Endothelial cell (in vitro differentiated cells): ENCODE measurements at regions not wholly inside any gene's neighbourhood (a gene's known extent, or its start where the extent isn't known, plus 50 kb on each side); places are given as distances from the start of the nearest gene placed in this dataset.

Experiments
- DNase-seq: peaks from one replicate; pipeline ENCODE4 v3.0.0; 2021; ENCODE audit warnings: low spot score
- H3K27ac Mint-ChIP-seq: one replicate; pipeline ENCODE4 v1.8.0; 2021; ENCODE audit warnings: mixed read lengths, inconsistent platforms; ENCODE audit not compliant: unreplicated experiment
- H3K27me3 Mint-ChIP-seq: one replicate; pipeline ENCODE4 v1.8.0; 2021; ENCODE audit warnings: mild to moderate bottlenecking, moderate library complexity, mixed read lengths, inconsistent platforms; ENCODE audit not compliant: unreplicated experiment
- H3K36me3 Mint-ChIP-seq: one replicate; pipeline ENCODE4 v1.8.0; 2021; ENCODE audit warnings: mild to moderate bottlenecking, low read depth, mixed read lengths, inconsistent platforms; ENCODE audit not compliant: unreplicated experiment
- H3K4me1 Mint-ChIP-seq: one replicate; pipeline ENCODE4 v1.8.0; 2021; ENCODE audit warnings: mild to moderate bottlenecking, mixed read lengths, inconsistent platforms; ENCODE audit not compliant: unreplicated experiment
- H3K4me3 Mint-ChIP-seq: one replicate; pipeline ENCODE4 v1.8.0; 2021; ENCODE audit warnings: mild to moderate bottlenecking, mixed read lengths, inconsistent platforms; ENCODE audit not compliant: unreplicated experiment
- H3K9me3 Mint-ChIP-seq: one replicate; pipeline ENCODE4 v1.8.0; 2021; ENCODE audit warnings: mixed read lengths, inconsistent platforms; ENCODE audit not compliant: unreplicated experiment
- TF ChIP-seq, protein P1 (sequence below): fragments of 200-600 bp; sonication (generic); IDR thresholded peaks from one replicate; pipeline ENCODE4 v1.5.0; 2021; ENCODE audit warnings: antibody characterized with exemption; ENCODE audit not compliant: unreplicated experiment

DNA sequence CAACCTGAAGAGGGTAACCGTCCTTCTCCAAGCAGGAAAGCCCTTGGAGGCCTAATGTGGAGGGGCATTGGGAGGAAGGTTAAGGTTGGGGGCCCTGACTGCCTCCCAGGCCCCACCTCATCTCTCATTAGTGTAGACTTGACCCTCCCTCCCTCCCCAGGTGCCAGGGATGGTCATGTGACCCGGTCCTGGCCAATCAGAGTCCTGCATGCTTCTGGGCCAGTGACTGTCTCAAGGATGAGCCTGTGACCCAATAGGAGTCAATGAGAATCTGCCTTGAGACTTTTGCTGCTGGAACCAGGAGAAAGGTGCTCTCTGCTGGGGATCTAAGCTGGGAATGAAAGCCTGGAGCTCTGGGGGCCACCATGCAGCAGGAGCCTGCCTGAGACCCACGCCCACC is 70.8 kb downstream of the NCOR2 start:
- peaks cover 13% of the 10 kb centered on the region for H3K4me1 Mint-ChIP-seq
- TF ChIP-seq, protein P1, sequence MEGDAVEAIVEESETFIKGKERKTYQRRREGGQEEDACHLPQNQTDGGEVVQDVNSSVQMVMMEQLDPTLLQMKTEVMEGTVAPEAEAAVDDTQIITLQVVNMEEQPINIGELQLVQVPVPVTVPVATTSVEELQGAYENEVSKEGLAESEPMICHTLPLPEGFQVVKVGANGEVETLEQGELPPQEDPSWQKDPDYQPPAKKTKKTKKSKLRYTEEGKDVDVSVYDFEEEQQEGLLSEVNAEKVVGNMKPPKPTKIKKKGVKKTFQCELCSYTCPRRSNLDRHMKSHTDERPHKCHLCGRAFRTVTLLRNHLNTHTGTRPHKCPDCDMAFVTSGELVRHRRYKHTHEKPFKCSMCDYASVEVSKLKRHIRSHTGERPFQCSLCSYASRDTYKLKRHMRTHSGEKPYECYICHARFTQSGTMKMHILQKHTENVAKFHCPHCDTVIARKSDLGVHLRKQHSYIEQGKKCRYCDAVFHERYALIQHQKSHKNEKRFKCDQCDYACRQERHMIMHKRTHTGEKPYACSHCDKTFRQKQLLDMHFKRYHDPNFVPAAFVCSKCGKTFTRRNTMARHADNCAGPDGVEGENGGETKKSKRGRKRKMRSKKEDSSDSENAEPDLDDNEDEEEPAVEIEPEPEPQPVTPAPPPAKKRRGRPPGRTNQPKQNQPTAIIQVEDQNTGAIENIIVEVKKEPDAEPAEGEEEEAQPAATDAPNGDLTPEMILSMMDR: no peak
- H3K27me3 Mint-ChIP-seq: peaks cover 8% of the 10 kb centered on the region
- DNase-seq: no peak
- H3K9me3 Mint-ChIP-seq: no peaks in the 10 kb centered on the region
- H3K4me3 Mint-ChIP-seq: no peak overlapping the region
- peaks cover 4% of the 10 kb centered on the region for H3K36me3 Mint-ChIP-seq
- H3K27ac Mint-ChIP-seq: no peak overlapping the region

DNA sequence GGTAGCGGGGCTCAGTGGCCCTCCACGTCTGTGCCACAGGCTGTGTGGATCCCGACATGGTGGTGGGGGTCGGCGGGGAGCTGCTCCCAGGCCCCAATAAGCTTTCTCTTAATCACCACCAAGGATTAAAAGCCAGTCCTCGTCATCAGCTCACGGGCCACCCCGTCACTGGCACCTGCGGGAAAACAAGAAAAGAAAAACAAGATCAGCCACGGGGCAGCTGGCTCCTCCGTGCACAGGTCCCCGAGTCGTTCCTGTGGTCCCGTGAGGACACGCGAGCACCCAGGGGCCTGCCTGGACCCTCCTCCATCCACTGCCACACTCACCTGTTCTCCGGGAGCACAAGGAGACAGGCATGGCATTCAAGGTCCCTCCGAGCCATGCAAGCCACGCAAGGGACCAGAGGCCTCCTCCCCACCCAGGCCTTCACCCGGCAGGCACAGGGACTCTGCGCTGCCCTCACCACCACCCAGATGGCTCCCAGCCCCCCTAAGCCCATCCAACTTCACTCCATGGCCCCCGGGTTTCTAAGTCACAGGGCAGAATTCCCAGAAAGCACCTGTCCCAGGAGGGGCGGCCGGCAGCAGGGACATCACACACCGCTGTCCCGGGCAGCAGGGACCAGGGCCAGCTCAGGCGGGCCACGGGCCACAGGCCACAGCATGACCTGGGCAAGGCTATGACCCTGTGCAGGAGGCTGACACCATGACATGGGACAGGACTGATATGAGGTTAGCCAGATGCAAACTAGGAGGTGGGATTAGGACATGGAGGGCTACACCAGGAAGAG is 72.0 kb downstream of the NCOR2 start:
- peaks cover 4% of the 10 kb centered on the region for H3K36me3 Mint-ChIP-seq
- H3K27me3 Mint-ChIP-seq: peaks cover 9% of the 10 kb centered on the region
- peaks cover 6% of the 10 kb centered on the region for H3K4me1 Mint-ChIP-seq
- H3K9me3 Mint-ChIP-seq: no peaks in the 10 kb centered on the region
- peak overlapping the region; percentile 30 for H3K27ac Mint-ChIP-seq
- TF ChIP-seq, protein P1: no peak
- no peak for DNase-seq
- no peak overlapping the region for H3K4me3 Mint-ChIP-seq

DNA sequence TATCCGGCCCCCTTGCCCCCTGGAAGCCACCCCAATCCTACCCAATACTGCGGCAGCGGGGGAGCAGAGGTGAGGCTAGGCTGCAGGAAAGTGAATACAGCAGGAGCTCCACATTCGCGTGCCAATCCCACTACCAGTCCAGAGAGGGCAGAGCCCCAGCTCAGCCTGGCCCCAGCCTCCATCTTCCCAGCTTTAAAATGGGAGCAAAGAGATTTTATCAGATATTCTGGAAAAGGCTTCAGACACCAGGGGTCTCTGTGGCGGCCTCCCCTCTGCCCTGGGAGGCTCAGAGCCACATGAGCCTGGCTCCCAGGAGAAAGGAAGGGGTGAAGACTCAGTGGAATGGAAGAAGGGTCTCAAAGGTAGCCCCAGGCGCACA is 72.7 kb downstream of the NCOR2 start:
- DNase-seq: no peak
- H3K4me1 Mint-ChIP-seq: peaks cover 6% of the 10 kb centered on the region
- no peak overlapping the region for H3K27ac Mint-ChIP-seq
- H3K9me3 Mint-ChIP-seq: no peaks in the 10 kb centered on the region
- TF ChIP-seq, protein P1: no peak
- H3K36me3 Mint-ChIP-seq: peaks cover 4% of the 10 kb centered on the region
- peaks cover 10% of the 10 kb centered on the region for H3K27me3 Mint-ChIP-seq
- no peak overlapping the region for H3K4me3 Mint-ChIP-seq

DNA sequence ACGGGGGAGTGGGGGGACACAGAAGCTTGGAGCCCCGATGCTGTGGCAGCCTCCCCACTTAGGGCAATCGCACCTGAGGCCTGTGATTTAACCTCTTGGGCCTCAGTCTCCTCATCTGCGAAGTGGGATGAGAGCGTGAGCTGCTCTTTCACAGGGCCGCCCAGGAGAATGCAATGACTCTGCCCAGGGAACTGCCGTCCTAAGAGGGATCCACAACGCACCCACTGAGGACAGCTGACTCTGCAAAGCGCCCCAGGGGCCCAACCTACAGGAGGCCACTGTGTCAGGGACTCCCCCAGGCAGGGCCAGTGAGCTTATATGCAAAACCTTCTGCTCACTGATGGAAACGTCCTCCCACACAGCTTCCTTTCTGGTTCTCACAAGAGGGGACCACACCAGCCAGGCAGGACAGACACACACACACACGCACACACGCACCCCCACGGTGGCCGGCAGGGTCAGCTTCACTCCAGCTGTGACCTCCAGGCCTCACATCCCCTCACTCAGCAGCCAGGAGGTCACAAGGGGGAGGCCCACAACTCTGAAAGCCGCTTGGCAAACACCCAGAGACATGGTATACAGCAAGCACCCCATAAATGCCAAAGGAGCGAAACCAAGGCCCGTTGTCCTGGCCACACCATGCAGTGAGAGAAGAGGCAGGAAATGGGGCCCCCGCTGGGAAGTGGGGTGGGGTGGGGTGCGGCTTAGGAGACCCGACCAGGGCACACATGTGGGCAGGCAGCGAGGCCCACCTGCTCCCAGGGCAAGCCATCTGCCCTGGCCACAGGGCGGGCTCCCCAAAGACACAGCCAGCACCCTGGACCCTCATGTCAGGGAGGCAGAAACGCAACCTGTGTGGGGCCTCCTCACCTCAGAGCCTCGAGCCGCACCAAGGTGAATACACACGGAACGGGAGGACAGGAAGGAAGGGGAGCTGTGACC is 73.3 kb downstream of the NCOR2 start:
- peaks cover 6% of the 10 kb centered on the region for H3K4me1 Mint-ChIP-seq
- peaks cover 10% of the 10 kb centered on the region for H3K27me3 Mint-ChIP-seq
- TF ChIP-seq, protein P1: no peak
- H3K36me3 Mint-ChIP-seq: peaks cover 7% of the 10 kb centered on the region
- no peak overlapping the region for H3K4me3 Mint-ChIP-seq
- DNase-seq: no peak
- H3K9me3 Mint-ChIP-seq: no peaks in the 10 kb centered on the region
- no peak overlapping the region for H3K27ac Mint-ChIP-seq
